DOHH2 (cell line): ENCODE measurements at regions not wholly inside any gene's neighbourhood (a gene's known extent, or its start where the extent isn't known, plus 50 kb on each side); places are given as distances from the start of the nearest gene placed in this dataset.

Experiments
- EZH2phosphoT487 ChIP-seq: fragments of 200-600 bp; sonication (generic); IDR thresholded peaks from 2 replicates; pipeline ENCODE4 v1.6.1; 2017; ENCODE audit warnings: borderline replicate concordance, mild to moderate bottlenecking, antibody characterized with exemption, low read length, moderate library complexity, mixed read lengths
- TF ChIP-seq, protein P1 (sequence below): fragments of 200-600 bp; sonication (generic); IDR thresholded peaks from one replicate; pipeline ENCODE4 v1.5.1; 2014; ENCODE audit warnings: antibody characterized with exemption, mild to moderate bottlenecking, low read depth, low read length; ENCODE audit not compliant: poor library complexity, severe bottlenecking

DNA sequence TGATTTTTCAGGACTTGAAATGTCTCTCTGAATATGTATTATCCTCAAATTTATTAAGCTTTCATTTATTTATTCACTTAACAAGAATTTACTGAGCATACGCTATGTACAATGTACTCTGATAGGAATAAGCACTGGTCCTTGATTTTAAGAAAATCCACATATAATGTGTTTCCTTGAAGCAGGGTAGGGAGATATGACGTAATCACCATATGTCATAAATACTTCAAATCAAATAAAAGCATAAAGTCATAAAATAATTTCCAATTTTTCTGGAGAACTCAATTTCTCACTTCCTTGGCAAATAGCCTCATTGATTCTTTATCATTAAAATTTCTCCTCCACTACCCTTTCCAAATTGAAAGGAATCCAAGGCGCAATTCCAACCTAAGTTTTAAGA is 177.8 kb upstream of the GAP43 start:
- TF ChIP-seq, protein P1, sequence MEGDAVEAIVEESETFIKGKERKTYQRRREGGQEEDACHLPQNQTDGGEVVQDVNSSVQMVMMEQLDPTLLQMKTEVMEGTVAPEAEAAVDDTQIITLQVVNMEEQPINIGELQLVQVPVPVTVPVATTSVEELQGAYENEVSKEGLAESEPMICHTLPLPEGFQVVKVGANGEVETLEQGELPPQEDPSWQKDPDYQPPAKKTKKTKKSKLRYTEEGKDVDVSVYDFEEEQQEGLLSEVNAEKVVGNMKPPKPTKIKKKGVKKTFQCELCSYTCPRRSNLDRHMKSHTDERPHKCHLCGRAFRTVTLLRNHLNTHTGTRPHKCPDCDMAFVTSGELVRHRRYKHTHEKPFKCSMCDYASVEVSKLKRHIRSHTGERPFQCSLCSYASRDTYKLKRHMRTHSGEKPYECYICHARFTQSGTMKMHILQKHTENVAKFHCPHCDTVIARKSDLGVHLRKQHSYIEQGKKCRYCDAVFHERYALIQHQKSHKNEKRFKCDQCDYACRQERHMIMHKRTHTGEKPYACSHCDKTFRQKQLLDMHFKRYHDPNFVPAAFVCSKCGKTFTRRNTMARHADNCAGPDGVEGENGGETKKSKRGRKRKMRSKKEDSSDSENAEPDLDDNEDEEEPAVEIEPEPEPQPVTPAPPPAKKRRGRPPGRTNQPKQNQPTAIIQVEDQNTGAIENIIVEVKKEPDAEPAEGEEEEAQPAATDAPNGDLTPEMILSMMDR, result no peak
- no peak for TF ChIP-seq EZH2phosphoT487
